WTC11 (cell line): ENCODE measurements at regions not wholly inside any gene's neighbourhood (a gene's known extent, or its start where the extent isn't known, plus 50 kb on each side); places are given as distances from the start of the nearest gene placed in this dataset.

Experiments used
- ATAC-seq: fragments of 200-7000 bp; cut with Tn5 transposase; 2 replicates; pipeline ENCODE4 v1.10.0; 2021; ENCODE audit warnings: mild to moderate bottlenecking, moderate library complexity
- CTCF ChIA-PET: fragments of 300-600 bp; sonication (Branson Sonifier 250); formaldehyde crosslinking; loops from one replicate; lab custom pipeline; 2021; ENCODE audit warnings: antibody characterized with exemption; lab: Charles Lee
- POLR2A ChIA-PET: fragments of 350-600 bp; sonication (Branson Sonifier 250); formaldehyde crosslinking; loops from one replicate; lab custom pipeline; 2021; ENCODE audit warnings: antibody characterized with exemption; lab: Charles Lee
- DNase-seq: peaks from one replicate; pipeline ENCODE4 v3.0.0; 2021; ENCODE audit warnings: low spot score
- H3K27ac Mint-ChIP-seq: 2 replicates; pipeline ENCODE4 v1.8.0; 2021; ENCODE audit warnings: mixed read lengths
- H3K27me3 Mint-ChIP-seq: 2 replicates; pipeline ENCODE4 v1.8.0; 2021; ENCODE audit warnings: low read depth, mild to moderate bottlenecking, moderate library complexity, mixed read lengths
- H3K36me3 Mint-ChIP-seq: 2 replicates; pipeline ENCODE4 v1.8.0; 2021; ENCODE audit warnings: mixed read lengths
- H3K4me1 Mint-ChIP-seq: 2 replicates; pipeline ENCODE4 v1.8.0; 2022; ENCODE audit warnings: mixed read lengths
- H3K4me3 Mint-ChIP-seq: 2 replicates; pipeline ENCODE4 v1.8.0; 2021; ENCODE audit warnings: mild to moderate bottlenecking, moderate library complexity, mixed read lengths
- H3K9me3 Mint-ChIP-seq: 2 replicates; pipeline ENCODE4 v1.8.0; 2021; ENCODE audit warnings: mixed read lengths
- CREM ChIP-seq: sonication (generic); formaldehyde crosslinking; IDR thresholded peaks from 2 replicates; pipeline ENCODE4 v1.8.1; 2022; ENCODE audit warnings: mild to moderate bottlenecking, missing genetic modification reagents, moderate library complexity
- MXD4 ChIP-seq: fragments of 250-450 bp; sonication (Bioruptor Pico); IDR thresholded peaks from 2 replicates; pipeline ENCODE4 v1.8.0; 2021; ENCODE audit warnings: mild to moderate bottlenecking, moderate library complexity, borderline replicate concordance
- NFYB ChIP-seq: sonication (generic); formaldehyde crosslinking; conservative IDR thresholded peaks from 2 replicates; pipeline ENCODE4 v1.8.0; 2022; ENCODE audit warnings: low read depth, missing genetic modification reagents
- NR3C1 ChIP-seq: sonication (generic); formaldehyde crosslinking; conservative IDR thresholded peaks from 2 replicates; pipeline ENCODE4 v1.8.1; 2023; ENCODE audit warnings: low read depth, mild to moderate bottlenecking, missing genetic modification reagents
- TF ChIP-seq, protein P1 (sequence below): sonication (generic); formaldehyde crosslinking; IDR thresholded peaks from 2 replicates; pipeline ENCODE4 v1.8.0; 2022; ENCODE audit warnings: mild to moderate bottlenecking, missing genetic modification reagents
- TF ChIP-seq, protein P2 (sequence below): fragments of 250-450 bp; sonication (Bioruptor Pico); IDR thresholded peaks from 2 replicates; pipeline ENCODE4 v1.9.0; 2021; ENCODE audit warnings: moderate library complexity, mild to moderate bottlenecking, inconsistent platforms, borderline replicate concordance
- TF ChIP-seq, protein P3 (sequence below): sonication (generic); formaldehyde crosslinking; IDR thresholded peaks from 2 replicates; pipeline ENCODE4 v1.8.0; 2023; ENCODE audit warnings: missing genetic modification reagents, mild to moderate bottlenecking, borderline replicate concordance
- TF ChIP-seq, protein P4 (sequence below): fragments of 250-450 bp; sonication (Bioruptor Pico); conservative IDR thresholded peaks from 2 replicates; pipeline ENCODE4 v1.9.0; 2021; ENCODE audit warnings: mild to moderate bottlenecking
- TF ChIP-seq, protein P5 (sequence below): sonication (generic); formaldehyde crosslinking; IDR thresholded peaks from 2 replicates; pipeline ENCODE4 v1.8.1; 2022; ENCODE audit warnings: low read depth, missing genetic modification reagents, borderline replicate concordance

DNA sequence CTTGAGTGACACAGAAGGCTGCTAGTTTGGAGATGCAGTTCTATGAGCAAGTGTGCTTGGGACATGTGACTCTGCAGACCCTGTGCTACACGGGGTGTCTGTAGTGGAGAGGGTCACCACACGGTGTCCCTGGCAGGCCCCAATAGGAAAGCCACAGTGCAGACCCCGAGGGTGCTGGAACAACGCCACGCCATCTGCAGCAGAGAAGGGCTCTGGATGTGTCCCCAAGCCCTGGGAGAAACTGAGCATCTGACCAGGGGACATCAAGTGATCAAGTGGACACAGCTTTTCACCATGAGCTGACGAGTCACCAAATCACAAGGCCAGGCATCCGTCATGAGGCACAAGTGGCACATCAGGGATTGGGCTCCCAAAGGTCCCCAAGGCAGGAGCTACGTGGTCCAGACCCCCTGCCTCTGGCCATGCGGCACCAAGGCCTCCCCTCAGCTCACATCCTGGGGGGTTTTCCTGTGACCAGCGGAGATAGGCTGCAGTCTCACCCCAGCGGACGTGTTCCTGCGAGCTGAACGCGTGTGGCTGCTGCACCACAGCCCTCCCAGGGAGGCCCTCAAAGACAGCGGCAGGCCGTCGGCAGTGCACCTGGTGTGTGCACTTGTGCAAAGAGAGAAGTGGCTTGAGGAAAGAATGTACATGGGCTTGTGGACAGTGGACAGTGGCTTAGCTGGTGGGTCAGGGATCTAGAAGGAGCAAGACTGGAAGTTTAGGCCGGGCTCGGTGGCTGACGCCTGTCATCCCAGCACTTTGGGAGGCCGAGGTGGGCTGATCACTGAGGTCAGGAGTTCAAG, 96.7 kb downstream of the RPS6KA4 start:
- no peak overlapping the region for H3K4me3 Mint-ChIP-seq
- H3K4me1 Mint-ChIP-seq = peaks cover 16% of the 10 kb centered on the region
- no peaks in the 10 kb centered on the region for H3K9me3 Mint-ChIP-seq
- no peak for TF ChIP-seq CREM (CRISPR knock-in tag)
- TF ChIP-seq, protein P1, sequence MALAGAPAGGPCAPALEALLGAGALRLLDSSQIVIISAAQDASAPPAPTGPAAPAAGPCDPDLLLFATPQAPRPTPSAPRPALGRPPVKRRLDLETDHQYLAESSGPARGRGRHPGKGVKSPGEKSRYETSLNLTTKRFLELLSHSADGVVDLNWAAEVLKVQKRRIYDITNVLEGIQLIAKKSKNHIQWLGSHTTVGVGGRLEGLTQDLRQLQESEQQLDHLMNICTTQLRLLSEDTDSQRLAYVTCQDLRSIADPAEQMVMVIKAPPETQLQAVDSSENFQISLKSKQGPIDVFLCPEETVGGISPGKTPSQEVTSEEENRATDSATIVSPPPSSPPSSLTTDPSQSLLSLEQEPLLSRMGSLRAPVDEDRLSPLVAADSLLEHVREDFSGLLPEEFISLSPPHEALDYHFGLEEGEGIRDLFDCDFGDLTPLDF (CRISPR knock-in tag) = no peak
- TF ChIP-seq, protein P2, sequence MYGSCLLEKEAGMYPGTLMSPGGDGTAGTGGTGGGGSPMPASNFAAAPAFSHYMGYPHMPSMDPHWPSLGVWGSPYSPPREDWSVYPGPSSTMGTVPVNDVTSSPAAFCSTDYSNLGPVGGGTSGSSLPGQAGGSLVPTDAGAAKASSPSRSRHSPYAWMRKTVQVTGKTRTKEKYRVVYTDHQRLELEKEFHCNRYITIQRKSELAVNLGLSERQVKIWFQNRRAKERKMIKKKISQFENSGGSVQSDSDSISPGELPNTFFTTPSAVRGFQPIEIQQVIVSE (CRISPR knock-in tag) = no peak
- H3K27me3 Mint-ChIP-seq = peaks cover 61% of the 10 kb centered on the region
- no peak overlapping the region for H3K27ac Mint-ChIP-seq
- DNase-seq (no peak), ATAC-seq (no peak)
- ChIA-PET CTCF (interaction anchor here (0.9 kb wide), 1 partner anchor 99 kb away, joined by 4 read pairs; no protein-coding TSS in a partner anchor), POLR2A (no interaction called here)
- no peaks in the 10 kb centered on the region for H3K36me3 Mint-ChIP-seq

DNA sequence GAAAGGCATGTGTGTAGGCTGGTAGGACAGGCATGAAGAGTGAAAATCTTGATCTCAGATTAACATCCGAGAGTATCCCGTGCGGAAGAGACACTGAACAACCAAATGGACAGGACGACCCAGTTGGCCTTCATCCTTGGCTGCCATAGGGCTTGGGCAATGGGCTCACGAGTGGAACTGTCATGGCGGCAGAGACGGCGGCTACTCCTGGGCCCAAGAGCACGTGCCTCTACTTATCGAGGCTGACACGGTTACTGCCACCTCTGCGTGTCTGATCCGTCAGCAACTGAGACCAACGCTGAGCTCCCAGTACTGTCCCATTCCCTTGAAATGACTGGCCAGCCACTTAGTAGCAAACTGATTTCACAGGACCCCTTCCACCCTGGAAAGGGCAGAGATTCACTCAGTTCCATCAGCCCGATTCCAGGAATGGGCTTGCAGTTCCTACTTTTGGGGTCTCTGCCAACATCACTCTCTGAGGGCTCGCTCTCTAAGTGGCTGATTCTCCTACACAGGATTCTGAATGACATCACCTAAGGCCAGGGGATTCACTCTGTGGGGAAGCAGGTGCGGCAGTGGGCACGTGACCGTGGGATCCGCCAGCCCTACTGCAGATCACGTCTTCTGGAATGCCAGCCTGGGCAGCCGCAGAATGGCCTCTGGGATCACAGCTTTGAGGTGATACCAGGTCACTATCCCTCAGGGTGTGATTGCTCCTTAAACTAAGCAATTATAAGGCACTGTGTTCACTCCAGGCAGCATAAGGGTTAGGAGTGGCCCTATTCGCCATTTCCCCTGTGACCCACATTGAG, 97.8 kb downstream of the RPS6KA4 start:
- no peaks in the 10 kb centered on the region for H3K36me3 Mint-ChIP-seq
- H3K4me3 Mint-ChIP-seq = no peak overlapping the region
- TF ChIP-seq, protein P3, sequence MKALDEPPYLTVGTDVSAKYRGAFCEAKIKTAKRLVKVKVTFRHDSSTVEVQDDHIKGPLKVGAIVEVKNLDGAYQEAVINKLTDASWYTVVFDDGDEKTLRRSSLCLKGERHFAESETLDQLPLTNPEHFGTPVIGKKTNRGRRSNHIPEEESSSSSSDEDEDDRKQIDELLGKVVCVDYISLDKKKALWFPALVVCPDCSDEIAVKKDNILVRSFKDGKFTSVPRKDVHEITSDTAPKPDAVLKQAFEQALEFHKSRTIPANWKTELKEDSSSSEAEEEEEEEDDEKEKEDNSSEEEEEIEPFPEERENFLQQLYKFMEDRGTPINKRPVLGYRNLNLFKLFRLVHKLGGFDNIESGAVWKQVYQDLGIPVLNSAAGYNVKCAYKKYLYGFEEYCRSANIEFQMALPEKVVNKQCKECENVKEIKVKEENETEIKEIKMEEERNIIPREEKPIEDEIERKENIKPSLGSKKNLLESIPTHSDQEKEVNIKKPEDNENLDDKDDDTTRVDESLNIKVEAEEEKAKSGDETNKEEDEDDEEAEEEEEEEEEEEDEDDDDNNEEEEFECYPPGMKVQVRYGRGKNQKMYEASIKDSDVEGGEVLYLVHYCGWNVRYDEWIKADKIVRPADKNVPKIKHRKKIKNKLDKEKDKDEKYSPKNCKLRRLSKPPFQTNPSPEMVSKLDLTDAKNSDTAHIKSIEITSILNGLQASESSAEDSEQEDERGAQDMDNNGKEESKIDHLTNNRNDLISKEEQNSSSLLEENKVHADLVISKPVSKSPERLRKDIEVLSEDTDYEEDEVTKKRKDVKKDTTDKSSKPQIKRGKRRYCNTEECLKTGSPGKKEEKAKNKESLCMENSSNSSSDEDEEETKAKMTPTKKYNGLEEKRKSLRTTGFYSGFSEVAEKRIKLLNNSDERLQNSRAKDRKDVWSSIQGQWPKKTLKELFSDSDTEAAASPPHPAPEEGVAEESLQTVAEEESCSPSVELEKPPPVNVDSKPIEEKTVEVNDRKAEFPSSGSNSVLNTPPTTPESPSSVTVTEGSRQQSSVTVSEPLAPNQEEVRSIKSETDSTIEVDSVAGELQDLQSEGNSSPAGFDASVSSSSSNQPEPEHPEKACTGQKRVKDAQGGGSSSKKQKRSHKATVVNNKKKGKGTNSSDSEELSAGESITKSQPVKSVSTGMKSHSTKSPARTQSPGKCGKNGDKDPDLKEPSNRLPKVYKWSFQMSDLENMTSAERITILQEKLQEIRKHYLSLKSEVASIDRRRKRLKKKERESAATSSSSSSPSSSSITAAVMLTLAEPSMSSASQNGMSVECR = no peak
- TF ChIP-seq NR3C1 (no peak), NFYB (CRISPR knock-in tag) (no peak), MXD4 (CRISPR knock-in tag) (no peak)
- TF ChIP-seq, protein P4, sequence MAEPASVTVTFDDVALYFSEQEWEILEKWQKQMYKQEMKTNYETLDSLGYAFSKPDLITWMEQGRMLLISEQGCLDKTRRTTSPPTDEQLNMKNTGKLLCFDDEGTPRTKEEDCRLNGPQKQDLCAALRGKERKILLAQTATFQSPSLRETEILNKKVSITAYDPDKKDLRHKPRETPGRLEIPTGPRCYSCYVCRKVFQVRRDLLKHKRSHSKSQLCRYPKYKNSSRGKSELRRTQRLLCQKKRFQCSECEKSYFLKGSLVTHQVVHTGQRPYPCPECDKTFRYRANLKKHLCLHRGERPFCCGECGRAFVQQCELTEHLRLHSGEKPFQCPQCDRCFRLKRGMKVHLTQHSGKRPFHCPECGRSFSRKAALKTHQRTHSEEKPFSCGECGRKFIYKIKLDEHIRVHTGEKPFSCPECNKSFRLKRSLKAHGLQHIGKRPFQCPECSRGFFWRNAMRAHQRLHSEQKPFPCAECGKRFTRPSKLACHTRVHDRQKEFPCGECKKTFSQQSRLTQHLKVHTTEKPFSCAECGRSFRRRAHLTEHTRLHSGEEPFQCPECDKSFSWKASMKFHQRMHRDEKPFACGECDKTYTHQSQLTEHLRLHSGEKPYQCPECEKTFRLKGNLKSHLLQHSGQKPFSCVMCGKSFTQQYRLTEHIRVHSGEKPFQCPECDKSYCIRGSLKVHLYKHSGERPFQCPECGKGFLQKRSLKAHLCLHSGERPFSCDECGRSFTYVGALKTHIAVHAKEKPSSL (CRISPR knock-in tag) = no peak
- TF ChIP-seq, protein P5, sequence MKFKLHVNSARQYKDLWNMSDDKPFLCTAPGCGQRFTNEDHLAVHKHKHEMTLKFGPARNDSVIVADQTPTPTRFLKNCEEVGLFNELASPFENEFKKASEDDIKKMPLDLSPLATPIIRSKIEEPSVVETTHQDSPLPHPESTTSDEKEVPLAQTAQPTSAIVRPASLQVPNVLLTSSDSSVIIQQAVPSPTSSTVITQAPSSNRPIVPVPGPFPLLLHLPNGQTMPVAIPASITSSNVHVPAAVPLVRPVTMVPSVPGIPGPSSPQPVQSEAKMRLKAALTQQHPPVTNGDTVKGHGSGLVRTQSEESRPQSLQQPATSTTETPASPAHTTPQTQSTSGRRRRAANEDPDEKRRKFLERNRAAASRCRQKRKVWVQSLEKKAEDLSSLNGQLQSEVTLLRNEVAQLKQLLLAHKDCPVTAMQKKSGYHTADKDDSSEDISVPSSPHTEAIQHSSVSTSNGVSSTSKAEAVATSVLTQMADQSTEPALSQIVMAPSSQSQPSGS (CRISPR knock-in tag) = no peak
- CTCF ChIA-PET = no interaction called here
- POLR2A ChIA-PET = no interaction called here
- H3K9me3 Mint-ChIP-seq = no peaks in the 10 kb centered on the region
- peaks cover 63% of the 10 kb centered on the region for H3K27me3 Mint-ChIP-seq
- peaks cover 16% of the 10 kb centered on the region for H3K4me1 Mint-ChIP-seq
- H3K27ac Mint-ChIP-seq = no peak overlapping the region
- DNase-seq = no peak
- ATAC-seq = no peak
